Suppressor macrophage treated with lipopolysaccharide for 1 hour (primary cell): ENCODE measurements at regions not wholly inside any gene's neighbourhood (a gene's known extent, or its start where the extent isn't known, plus 50 kb on each side); places are given as distances from the start of the nearest gene placed in this dataset.

ENCODE experiments used
- DNase-seq, 3 donors: peaks; one replicate each; pipeline ENCODE4 v3.0.0-alpha.2; 2020 to 2022

DNA sequence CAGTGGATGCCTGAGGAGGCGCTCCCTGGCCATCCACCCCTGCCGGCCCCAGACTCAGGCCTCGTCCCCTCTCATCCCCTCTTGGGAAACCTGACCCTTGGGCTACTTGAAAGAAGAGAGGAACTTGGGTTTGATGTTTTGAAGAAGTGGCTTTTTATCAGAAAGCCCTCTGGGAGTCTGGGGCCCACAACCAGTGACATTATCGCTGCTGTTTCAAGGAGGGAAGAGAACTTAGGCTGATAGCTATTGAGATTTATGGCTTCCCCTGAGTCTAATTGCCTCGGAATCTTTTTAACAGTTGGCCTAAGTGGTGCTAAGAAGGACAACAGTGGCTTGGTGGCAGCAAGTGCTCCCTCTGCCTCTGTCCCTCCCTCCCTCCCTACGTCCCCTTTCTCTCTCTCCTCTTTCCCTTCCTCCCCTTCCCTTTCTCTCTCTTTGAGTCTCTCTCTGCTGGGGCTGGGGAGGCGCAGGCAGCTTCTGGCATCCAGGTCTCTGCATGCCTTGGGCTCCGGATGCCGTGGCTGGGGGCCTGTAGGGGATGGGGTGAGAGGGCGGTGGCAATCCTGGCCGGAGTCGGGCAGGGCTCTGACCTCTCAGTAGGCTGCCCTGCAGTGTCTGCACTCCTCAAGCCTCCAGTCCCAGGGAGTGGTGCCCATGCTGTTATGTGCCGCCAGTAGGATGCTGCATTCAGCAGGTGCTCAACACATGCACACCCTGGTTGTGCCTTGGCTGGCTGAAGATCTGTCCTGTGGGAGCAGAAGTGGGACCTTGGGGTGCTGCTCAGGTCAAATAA is 49.6 kb upstream of the RXRA start:
- DNase-seq: peak; percentile 29 to 35 (median 34)
